ENCODE measurements at regions not wholly inside any gene's neighbourhood (a gene's known extent, or its start where the extent isn't known, plus 50 kb on each side); places are given as distances from the start of the nearest gene placed in this dataset.

GRCh38 chr12:107308310-107308709, 215.0 kb upstream of the CRY1 start:
- Histone ChIP-seq H3K4me1 (no peaks in the 10 kb centered on the region), H3K36me3 (no peaks in the 10 kb centered on the region), H3K27me3 (peaks cover 0 to 10% (median 4%) of the 10 kb centered on the region in 3 donors), H3K4me3 (no peak overlapping the region), H3K27ac (no peak overlapping the region), H3K9me3 (no peaks in the 10 kb centered on the region)
- DNase-seq (no peak), ATAC-seq (no peak)
- intact Hi-C loops (cut with DNase I; ENCODE audit: low total_unique reads), result no loop called here
- TF ChIP-seq POLR2A (IDR thresholded peaks at IDR 0.05) (no peak), CTCF (IDR thresholded peaks at IDR 0.05 in 4 of 5, conservative IDR thresholded peaks at IDR 0.05 in 1 of 5) (no peak)
- in situ Hi-C loops (cut with MboI; ENCODE audit: low sequenced_read_pairs in 4 of 4), result no loop called here

- H3K27me3 ChIP-seq, result peaks cover 0 to 10% (median 4%) of the 10 kb centered on the region in 3 donors
- H3K27ac ChIP-seq, result no peak overlapping the region
- in situ Hi-C loops (cut with MboI; ENCODE audit: low sequenced_read_pairs in 4 of 4) (no loop called here), intact Hi-C loops (cut with DNase I; ENCODE audit: low total_unique reads) (no loop called here)
- no peaks in the 10 kb centered on the region for H3K9me3 ChIP-seq
- no peaks in the 10 kb centered on the region for H3K4me1 ChIP-seq
- no peak for DNase-seq
- H3K4me3 ChIP-seq, result no peak overlapping the region
- no peak for ATAC-seq
- no peaks in the 10 kb centered on the region for H3K36me3 ChIP-seq
- TF ChIP-seq CTCF (IDR thresholded peaks at IDR 0.05 in 4 of 5, conservative IDR thresholded peaks at IDR 0.05 in 1 of 5) (no peak), POLR2A (IDR thresholded peaks at IDR 0.05) (no peak)
Measured at GRCh38 chr12:107309020-107309419, 215.7 kb upstream of the CRY1 start.

GRCh38 chr12:107310621-107311020, 217.3 kb upstream of the CRY1 start:
- H3K9me3 ChIP-seq, result no peaks in the 10 kb centered on the region
- no peaks in the 10 kb centered on the region for H3K36me3 ChIP-seq
- no peak overlapping the region for H3K4me3 ChIP-seq
- intact Hi-C loops (cut with DNase I; ENCODE audit: low total_unique reads), result no loop called here
- in situ Hi-C loops (cut with MboI; ENCODE audit: low sequenced_read_pairs in 4 of 4), result no loop called here
- ATAC-seq (no peak), DNase-seq (no peak)
- no peak overlapping the region for H3K27ac ChIP-seq
- TF ChIP-seq POLR2A (IDR thresholded peaks at IDR 0.05) (no peak), CTCF (IDR thresholded peaks at IDR 0.05 in 4 of 5, conservative IDR thresholded peaks at IDR 0.05 in 1 of 5) (no peak)
- H3K27me3 ChIP-seq, result peaks cover 0 to 9% (median 4%) of the 10 kb centered on the region in 3 donors
- no peaks in the 10 kb centered on the region for H3K4me1 ChIP-seq

GRCh38 chr12:107311682-107312081, 218.3 kb upstream of the CRY1 start:
- peaks cover 3 to 5% (median 4%) of the 10 kb centered on the region in 3 donors for H3K27me3 ChIP-seq
- TF ChIP-seq CTCF (IDR thresholded peaks at IDR 0.05 in 4 of 5, conservative IDR thresholded peaks at IDR 0.05 in 1 of 5) (no peak), POLR2A (IDR thresholded peaks at IDR 0.05) (no peak)
- intact Hi-C loops (cut with DNase I; ENCODE audit: low total_unique reads), result no loop called here

More at GRCh38 chr12:107311682-107312081, 218.3 kb upstream of the CRY1 start:
- H3K27ac ChIP-seq, result no peak overlapping the region
- H3K36me3 ChIP-seq, result no peaks in the 10 kb centered on the region
- DNase-seq (no peak), ATAC-seq (no peak)
- H3K4me1 ChIP-seq, result no peaks in the 10 kb centered on the region
- H3K4me3 ChIP-seq, result no peak overlapping the region
- in situ Hi-C loops (cut with MboI; ENCODE audit: low sequenced_read_pairs in 4 of 4), result no loop called here
- no peaks in the 10 kb centered on the region for H3K9me3 ChIP-seq

All from gastrocnemius medialis (tissue), 4 donors.